IPS DF 4.7 (cell line): ENCODE measurements at regions not wholly inside any gene's neighbourhood (a gene's known extent, or its start where the extent isn't known, plus 50 kb on each side); places are given as distances from the start of the nearest gene placed in this dataset.
"Not testable (repeated sequence)": the region's sequence is repeated elsewhere in the genome, so short reads cannot be mapped to it uniquely, and the experiment has no call there.

Experiments
- DNase-seq: peaks from one replicate; pipeline ENCODE4 v3.0.0-alpha.2; 2013; ENCODE audit warnings: low spot score; ENCODE audit errors: extremely low read depth

DNA sequence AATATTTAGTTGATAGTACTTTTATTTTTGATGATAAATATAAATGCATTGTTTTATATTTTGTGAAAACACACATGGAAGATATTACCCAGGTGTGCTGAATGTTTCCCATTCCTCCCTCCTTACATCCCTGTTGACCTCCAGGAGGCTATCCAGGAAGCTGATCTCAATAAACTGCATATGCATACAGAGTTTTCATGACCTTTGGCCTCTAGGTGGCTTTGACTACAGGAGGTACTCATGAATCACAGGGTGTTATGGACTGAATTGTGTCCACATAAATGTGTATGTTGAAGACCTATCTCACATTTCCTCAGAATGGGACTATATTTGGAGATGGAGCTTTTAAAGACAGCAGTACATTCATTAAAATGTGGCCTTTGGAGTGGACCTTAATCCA, 914.9 kb upstream of the NCAM2 start:
- no peak for DNase-seq

DNA sequence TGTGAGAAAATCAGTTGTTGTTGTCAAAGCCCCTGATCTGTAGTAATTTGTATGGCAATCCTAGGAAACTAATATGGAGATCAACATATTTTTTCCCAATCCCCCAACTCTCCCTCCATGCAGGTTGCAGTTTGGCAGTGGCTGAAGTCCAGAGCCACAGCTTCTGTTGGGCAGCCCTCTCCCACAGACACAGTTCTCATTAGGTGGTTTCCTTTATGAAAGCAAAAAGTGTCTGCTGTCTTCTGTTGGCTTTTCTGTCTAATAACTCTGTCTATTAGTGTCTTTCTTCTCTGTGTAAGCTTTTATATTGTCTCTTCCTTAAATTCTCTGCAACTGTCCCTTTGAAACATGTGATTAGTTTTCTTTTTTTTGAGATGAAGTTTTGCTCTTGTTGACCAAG, 914.3 kb upstream of the NCAM2 start:
- no peak for DNase-seq

DNA sequence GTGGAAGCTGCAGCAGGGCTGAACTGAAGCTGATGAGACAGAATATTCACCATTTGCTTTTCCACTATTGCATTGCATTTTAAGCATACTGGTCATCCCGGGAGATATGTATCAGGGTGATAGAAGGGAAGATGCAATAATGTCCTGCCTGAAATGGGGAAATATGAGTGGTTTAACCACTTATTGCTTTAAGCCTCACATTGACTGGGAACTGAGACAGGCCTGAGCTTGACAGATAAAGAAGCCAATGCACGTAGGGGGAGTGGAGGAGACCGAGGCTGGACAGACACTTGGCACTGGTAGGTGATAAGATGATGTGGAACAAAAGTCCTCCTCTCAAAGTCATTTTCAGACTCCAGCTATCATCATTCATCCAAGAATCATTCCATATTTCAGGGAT, 911.7 kb upstream of the NCAM2 start:
- no peak for DNase-seq

DNA sequence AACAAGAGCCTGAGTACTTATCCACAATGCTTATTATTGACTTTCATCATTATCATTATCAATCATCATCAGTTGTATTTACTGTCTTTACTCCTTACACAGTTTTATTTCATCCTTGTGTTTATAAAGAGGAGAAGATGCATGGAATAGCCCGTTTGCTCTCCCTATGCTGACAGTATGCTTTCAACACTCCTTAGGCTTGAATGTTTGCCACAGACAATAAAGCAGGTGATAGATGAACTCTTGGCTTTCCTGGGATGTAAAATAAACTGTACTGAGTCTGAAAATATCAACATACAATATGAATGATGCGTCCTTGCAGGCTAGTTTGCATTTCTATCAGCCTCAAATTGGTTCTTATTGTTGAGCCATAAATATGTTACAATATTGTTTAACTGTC, 891.8 kb upstream of the NCAM2 start:
- no peak for DNase-seq

DNA sequence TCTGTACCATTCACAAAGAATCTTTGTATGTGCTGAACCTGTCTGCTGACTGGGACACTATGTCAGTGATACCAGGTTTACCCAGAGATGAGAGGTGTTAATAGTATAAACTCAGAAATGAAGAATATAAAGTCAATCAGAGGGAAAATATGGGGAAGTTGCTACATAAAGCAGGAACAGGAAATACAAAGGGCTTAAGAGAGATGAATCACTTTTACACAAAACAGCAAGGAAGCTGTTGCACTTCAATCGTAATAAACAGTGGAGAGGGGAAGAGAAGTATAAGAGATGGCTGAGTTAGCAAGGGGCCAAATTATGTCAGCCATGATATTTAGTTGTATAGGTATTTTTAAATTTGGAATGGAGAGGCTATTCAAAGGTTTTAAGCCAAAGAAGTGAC, 890.2 kb upstream of the NCAM2 start:
- no peak for DNase-seq

DNA sequence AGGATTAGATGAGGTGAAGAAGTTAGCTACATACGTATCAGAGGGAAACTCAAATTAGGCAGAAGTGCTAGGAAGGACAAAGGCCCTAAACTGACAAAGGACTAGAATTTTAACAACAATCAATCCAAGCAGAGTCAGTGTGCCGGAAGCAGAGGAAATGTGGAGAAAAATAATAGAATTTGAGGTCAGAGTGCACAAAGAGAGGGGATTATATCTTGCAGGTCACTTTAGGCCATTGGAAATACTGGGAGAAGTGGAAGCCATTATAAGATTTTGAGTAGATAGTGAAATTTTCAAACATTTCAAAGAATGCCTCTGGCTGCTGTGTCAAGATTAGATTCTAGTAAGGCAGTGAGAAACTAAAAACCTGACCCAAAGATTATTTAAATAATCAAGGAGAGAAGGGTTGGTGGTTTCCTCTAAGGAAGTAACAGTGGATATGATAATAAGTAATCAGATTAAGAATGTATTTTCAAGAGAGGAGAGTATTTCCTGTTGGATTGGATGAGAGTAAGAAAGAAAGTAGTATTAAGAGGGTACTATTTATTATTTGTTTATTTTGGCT, 889.2 kb upstream of the NCAM2 start:
- no peak for DNase-seq

DNA sequence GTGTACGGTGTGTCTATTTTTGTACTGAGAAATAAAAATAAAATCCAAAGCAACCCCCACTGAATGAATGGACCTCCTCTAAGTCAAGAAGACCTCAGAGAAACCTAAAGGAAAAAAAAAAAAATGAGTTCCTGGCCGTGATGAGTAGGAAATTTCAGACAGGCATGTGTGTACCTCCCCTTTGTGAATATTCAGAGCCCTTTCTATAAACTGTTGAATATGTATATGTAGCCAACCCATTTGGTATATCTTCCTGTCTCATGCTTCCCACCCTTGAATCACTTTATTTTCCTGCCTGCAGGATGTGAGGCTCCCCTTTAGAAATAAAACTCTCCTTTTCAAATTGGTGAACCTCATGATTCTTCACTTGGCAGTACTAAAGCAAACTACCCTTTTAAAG, 887.8 kb upstream of the NCAM2 start:
- DNase-seq = no peak

DNA sequence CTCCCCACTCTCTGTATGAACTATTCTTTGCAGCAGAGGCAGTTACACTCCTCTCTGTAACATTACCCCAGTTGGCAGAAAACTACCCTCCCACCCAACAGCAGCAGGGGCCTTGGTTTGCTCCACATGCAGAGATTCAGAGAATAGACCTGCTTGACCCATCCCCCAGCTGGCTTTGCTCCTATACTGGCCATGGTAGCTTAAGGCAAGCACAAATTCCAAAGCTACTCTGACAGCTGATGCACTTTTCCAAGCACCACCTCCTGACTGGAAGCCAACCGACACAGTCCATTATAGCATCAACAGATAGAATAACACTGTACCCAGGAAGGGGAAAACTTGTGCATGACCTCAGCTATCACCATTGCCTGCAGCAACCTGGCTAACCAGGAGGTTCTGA, 846.5 kb upstream of the NCAM2 start:
- DNase-seq = no peak

DNA sequence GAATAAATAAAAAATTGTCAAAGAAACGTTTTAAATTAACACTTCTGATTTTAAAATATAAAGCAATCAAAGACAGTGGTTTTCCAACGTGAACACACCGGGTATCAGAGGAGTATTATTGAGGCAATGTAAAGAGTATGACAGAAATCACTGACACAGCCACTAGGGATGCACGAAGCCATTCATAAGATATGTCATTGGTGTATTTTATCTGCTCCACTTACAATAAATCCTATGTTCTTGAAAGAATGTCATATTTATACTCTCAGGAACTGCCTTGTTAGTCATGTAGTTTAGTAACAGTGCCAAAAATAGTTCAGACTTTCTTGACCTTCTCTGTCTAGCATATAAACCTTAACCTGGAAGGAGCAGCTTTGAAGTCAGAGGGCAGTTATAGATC, 835.0 kb upstream of the NCAM2 start:
- no peak for DNase-seq

DNA sequence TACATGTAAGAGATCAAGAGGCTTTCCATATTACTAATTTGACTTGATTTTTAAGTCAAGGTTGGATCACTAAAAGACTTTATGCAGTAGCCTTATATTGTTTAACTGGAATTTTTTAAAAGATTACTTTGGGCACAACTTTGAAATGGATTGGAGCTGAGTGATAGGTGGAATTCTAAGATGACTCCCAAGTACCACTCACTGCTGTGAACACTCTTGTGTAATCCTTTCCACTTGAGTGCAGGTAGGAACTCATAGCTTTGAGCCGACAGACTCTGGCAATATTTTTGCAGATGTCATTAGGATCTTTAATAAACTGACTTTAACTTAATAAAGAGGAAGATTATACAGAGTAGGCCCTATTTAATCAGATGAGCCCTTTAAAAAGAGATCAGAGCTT, 831.1 kb upstream of the NCAM2 start:
- DNase-seq = no peak

DNA sequence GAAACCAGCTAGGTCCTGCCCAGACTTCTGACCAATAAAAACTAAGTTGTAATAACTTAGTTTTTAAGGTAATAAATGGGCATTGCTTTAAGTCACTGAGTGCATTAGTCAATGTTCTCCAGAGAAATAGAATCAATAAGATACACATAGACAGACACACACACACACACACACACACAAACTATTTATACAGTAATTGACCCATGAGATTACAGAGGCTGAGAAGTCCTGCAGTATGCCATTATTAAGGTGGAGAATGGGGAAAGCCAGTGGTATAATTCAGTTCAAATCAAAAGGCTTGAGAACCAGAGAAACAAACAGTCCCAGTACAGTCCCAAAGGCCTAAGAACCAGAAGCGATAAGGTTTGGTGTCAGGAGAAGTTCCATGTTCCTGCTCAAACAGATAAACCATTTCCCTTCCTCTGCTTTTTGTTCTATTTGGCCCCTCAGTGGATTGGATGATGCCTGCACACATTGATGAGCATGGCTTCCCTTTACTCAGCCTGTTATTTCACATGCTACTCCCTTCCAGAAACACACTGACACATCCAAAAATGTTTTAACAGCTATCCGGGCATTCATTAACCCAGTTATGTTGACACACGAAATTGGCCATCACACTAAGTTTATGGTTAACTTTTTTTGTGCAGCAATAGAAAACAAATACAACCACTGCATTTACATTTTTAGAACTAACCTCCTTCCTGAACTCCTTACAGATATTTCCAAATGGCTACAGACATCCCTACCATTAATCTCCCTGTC, 828.2 kb upstream of the NCAM2 start:
- no peak for DNase-seq

DNA sequence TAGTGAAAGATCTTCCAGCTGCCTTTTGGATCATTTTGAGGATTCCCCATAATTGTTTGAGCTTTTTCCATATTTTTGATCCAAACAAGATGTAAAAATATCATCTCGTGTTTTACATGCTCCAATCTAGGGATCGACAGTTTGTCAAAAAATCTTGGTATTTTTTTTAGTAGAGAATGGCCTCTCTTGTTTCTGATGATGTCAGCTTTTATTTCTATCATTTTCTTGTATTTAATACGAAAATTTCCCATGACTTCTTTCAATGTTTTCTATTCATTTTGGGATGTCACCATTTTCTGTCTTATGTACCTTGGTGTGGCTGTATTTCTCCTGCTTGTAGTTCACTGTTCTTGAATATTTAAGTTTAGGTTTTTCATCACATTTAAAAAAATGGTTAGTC, 812.0 kb upstream of the NCAM2 start:
- DNase-seq = no peak

DNA sequence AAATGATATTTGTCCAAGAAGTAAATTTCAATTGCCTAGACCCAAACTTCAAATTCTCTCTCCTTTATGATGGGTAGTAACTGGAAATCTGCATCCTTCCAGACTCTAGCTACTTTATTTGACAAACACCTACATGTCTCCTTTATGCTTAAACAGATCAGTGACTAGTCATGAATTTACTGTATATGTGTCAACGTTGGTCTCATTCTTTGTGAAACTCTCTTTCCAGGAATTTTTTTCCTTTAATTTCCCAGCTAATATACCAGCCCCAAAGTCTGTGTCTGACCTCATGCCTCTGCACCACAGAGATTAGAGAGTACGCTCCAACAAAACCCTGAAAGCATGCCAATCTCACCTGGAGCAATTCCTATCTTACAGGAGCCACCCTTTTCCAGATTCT, 811.2 kb upstream of the NCAM2 start:
- no peak for DNase-seq

DNA sequence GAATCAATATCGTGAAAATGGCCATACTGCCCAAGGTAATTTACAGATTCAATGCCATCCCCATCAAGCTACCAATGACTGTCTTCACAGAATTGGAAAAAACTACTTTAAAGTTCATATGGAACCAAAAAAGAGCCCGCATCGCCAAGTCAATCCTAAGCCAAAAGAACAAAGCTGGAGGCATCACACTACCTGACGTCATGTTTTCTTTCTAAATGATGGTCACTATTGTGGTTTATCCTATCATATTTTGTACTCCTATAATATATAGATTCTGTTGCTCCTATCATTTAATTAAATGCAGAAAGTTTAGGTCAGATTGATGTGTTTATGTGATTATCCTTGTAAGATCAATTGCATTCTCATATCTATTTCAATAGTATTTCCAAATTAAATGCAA, 796.9 kb upstream of the NCAM2 start:
- not testable (repeated sequence) for DNase-seq

DNA sequence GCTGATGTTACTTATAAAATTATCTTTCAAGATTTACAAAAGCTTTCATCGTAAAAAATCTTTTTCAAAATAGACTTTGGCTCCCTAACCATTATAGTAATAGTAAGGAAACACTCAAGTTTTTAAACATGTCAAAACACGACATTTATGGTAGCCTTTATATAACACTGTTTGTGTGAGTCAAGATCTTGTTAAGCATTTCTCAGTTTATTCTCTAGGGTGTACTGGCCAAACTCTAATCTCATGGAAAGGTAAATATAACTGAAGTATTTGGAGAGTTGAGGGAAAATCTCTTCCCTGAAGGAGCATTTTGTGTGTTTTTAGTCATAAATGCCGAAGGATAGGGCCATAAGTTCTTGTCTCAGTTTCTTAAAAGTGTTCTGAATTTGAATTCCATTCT, 790.9 kb upstream of the NCAM2 start:
- no peak for DNase-seq

DNA sequence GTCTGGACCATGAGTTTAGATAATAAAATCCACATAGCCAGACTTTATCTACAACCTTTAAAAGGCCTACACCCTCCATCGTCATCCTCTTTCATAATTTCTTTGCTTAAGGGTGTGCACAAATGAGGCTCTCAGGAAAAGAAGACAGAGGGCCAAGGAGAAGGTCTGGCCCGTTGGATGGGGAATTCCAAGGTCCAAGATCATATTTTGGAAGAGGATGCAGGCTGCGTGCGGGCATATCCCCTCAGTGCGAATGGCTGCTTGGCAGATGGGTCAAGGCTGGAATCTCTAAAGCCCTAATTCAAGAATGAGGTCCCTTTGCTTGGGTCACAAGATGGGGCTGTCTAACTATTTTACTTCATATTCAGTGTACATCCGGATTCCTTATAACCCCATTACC, 782.2 kb upstream of the NCAM2 start:
- DNase-seq = no peak

DNA sequence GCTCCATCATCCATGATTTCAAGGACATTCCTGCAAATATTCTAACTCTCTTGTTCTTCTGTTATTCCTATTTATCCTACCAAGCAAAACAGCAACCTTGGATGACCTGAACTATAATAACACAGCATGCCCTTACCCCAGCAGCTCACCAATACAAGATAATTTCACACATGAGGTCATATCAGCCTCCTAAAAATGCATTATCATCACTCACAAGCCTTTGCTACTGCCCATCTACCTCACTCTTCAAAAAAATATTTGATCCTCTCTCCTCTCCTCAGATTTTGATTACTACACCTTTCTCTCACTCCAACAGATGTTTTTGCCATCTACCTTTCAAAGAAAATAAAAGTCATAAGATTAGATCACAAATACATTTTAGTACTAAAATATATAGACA, 777.6 kb upstream of the NCAM2 start:
- no peak for DNase-seq

DNA sequence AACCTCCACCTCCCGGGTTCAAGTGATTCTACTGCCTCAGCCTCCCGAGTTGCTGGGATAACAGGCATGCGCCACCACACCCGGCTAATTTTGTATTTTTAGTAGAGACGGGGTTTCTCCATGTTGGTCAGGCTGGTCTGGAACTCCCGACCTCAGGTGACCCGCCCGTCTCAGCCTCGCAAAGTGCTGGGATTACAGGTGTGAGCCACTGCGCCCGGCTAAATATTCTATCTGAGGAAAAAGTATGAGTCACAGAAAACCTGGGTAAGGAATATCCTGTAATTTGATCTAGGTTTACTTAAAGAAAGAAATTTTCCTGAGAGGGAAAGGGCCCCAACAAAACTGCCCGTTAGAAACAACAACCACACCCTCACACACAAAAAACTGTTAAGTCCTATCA, 776.2 kb upstream of the NCAM2 start:
- not testable (repeated sequence) for DNase-seq

DNA sequence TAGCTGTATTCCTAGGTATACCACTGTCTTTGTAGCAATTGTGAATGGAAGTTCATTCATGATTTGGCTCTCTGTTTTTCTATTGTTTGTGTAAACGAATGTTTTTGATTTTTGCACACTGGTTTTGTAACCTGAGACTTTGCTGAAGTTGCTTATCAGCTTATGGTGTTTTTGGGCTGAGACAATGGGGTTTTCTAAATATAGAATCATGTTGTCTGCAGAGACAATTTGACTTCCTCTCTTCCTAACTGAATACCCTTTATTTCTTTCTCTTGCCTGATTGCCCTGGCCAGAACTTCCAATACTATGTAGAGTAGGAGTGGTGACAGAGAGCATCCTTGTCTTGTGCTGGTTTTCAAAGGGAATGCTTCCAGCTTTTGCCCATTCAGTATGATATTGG, 761.6 kb upstream of the NCAM2 start:
- not testable (repeated sequence) for DNase-seq

DNA sequence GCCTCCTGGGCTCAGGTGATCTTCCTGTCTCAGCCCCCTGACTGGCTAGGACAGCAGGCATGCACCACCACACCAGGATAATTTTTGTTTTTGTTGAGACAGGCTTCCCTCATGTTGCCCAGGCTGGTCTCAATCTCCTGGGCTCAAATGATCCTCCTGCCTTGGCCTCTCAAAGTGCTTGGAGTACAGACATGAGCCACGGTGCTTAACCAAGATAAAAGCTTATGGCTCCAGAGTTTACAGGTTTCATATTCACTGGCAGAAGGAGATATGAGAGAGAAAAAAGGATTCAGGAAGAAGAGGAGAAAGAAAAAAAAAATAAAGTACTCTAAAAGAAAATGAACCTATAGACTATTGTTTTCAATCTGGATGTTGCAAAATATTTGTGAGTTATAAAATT, 748.8 kb upstream of the NCAM2 start:
- DNase-seq = no peak

DNA sequence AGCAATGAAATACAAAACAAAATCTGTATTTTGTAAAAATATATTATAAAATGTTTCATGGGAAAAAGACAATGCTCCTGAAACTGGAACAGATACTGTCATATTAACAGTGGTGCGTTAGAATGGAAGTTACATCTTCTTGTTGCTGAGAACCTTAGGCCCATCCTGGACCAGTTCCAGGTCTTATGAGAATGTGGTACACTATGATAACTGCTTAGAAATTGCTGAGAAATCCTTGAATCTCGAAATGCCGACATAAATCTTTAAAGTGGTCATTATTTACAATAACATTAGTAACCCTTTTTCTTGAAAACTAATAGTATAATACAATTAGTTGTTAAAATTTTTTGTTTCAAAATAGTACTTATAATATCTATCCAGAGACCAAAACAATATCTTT, 747.9 kb upstream of the NCAM2 start:
- DNase-seq = no peak

DNA sequence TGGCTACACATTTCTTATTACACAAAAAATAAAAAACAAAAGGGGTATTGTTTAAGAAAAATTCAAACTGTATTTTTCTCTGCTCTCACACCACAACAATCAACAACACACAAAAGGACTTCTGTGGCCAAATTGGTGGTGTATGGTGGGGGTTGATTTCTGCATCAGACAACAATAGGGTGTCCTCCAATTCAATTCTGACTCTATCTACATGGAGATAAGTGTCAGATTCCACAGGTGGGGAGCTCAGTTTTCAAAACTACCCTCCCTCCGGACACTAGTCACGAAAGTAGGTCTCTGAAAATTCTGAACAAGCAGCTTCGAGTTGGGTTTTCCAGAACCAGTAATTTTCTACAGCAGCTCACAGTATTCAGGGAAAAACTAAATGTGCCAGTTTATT, 744.9 kb upstream of the NCAM2 start:
- DNase-seq = no peak

DNA sequence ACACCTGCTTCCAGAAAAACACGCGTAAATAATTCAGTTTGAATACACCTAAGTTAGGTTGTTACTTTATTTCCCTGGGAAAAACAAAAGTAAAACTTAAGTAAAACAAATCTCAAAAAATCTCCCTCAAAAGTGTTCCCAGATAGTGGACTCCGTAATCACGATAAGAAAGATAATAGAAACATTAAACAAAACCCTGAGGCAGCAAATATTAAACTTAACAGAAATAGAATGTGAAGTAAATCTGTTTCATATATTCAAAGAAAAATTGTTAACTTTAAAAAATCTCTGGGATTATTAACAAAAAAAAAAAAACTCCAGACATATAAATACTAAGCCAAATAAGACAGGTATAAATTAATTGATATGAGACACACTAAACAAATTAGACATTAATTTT, 743.2 kb upstream of the NCAM2 start:
- DNase-seq = no peak
